ENCODE measurements at regions not wholly inside any gene's neighbourhood (a gene's known extent, or its start where the extent isn't known, plus 50 kb on each side); places are given as distances from the start of the nearest gene placed in this dataset.

DNA sequence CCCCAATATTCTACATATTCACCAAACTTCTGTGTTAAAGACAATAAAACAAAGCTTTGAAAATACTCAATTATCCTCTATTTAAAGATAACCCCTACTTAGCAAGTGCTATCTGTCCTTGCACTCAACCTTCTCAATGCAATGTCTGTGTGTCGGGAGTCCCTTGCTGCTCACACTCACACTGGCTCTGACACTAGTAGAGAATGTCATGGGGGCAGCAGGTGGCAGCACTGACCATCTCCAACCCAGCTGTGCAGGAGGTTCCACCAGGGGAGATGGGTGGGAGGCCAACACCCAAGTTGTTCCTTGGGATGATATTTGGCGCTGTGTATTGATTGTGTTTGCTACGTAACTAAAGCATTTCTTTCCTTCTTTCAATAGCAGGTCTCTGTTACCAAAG is 59.4 kb upstream of the SIMC1 start:
- no peak overlapping the region for H4K91ac ChIP-seq (ENCODE audit: insufficient read length, low read depth, low read length)
- H3K4me1 ChIP-seq (ENCODE audit: insufficient read depth, low read length) = no peaks in the 10 kb centered on the region
- Mint-ChIP-seq H3K27ac (no peak overlapping the region), H3K27me3 (ENCODE audit: low read depth) (peaks cover 83% of the 10 kb centered on the region), H3K4me3 (no peak overlapping the region), H3K36me3 (ENCODE audit: insufficient read depth in 1 of 3, low read depth in 3 of 3) (peaks cover 0 to 6% (median 5%) of the 10 kb centered on the region in 3 experiments; a peak in 4 of 7 replicates), H3K4me1 (peaks cover 3% of the 10 kb centered on the region in 2 experiments), H3K9me3 (peaks cover 6 to 8% of the 10 kb centered on the region in 2 experiments; a peak in 4 of 5 replicates)
- H2BK15ac ChIP-seq (ENCODE audit: low read depth, low read length) = no peak overlapping the region
- no peak overlapping the region for H4K8ac ChIP-seq (replicated peaks; ENCODE audit: insufficient read length, low read depth, low read length)
- no peaks in the 10 kb centered on the region for H3K79me2 ChIP-seq (ENCODE audit: insufficient read depth, low read length)
- WGBS (ENCODE audit: extremely low coverage, insufficient read length, low lambda C conversion rate) = no CpG with 5 or more reads among the region's 3 CpGs
- no peak overlapping the region for H2BK120ac ChIP-seq (ENCODE audit: low read depth, low read length, poor library complexity, severe bottlenecking)
- H3K56ac ChIP-seq (ENCODE audit: insufficient read length, low read depth, low read length) = no peak overlapping the region
- H3K4me2 ChIP-seq (ENCODE audit: insufficient read depth, insufficient read length, low read length) = no peak overlapping the region
- no peak overlapping the region for H3K9ac ChIP-seq (ENCODE audit: extremely low read depth, insufficient read length, low read length)
- H3K4ac ChIP-seq (ENCODE audit: low read depth, low read length) = no peak overlapping the region
- H2AFZ ChIP-seq (ENCODE audit: low read length) = no peak overlapping the region
- H3K27me3 ChIP-seq (ENCODE audit: insufficient read depth, low read length) = no peaks in the 10 kb centered on the region; the same call in 1 of the 2 replicates
- H3K14ac ChIP-seq (ENCODE audit: insufficient read depth, low read length) = no peak overlapping the region
- H3K79me1 ChIP-seq (ENCODE audit: insufficient read depth, low read depth, low read length, poor library complexity, severe bottlenecking) = no peaks in the 10 kb centered on the region
- H3K18ac ChIP-seq (ENCODE audit: insufficient read length, low read depth, low read length) = no peak overlapping the region
- TF ChIP-seq, protein P1, sequence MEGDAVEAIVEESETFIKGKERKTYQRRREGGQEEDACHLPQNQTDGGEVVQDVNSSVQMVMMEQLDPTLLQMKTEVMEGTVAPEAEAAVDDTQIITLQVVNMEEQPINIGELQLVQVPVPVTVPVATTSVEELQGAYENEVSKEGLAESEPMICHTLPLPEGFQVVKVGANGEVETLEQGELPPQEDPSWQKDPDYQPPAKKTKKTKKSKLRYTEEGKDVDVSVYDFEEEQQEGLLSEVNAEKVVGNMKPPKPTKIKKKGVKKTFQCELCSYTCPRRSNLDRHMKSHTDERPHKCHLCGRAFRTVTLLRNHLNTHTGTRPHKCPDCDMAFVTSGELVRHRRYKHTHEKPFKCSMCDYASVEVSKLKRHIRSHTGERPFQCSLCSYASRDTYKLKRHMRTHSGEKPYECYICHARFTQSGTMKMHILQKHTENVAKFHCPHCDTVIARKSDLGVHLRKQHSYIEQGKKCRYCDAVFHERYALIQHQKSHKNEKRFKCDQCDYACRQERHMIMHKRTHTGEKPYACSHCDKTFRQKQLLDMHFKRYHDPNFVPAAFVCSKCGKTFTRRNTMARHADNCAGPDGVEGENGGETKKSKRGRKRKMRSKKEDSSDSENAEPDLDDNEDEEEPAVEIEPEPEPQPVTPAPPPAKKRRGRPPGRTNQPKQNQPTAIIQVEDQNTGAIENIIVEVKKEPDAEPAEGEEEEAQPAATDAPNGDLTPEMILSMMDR (conservative IDR thresholded peaks at IDR 0.05) = no peak; the same call in 2 of the 3 replicates
- H3K27ac ChIP-seq (ENCODE audit: insufficient read length, low read depth, low read length) = no peak overlapping the region
- H2BK5ac ChIP-seq (ENCODE audit: insufficient read length, low read length) = no peak overlapping the region
- H4K20me1 ChIP-seq (ENCODE audit: control insufficient read depth, insufficient read depth, insufficient read length) = no peaks in the 10 kb centered on the region
- H2BK20ac ChIP-seq (ENCODE audit: low read depth, low read length, poor library complexity, severe bottlenecking) = no peak overlapping the region
- no peak overlapping the region for H3K23ac ChIP-seq (ENCODE audit: insufficient read length, low read depth, low read length)
- H3K23me2 ChIP-seq (ENCODE audit: insufficient read length, low read depth, low read length, poor library complexity, severe bottlenecking) = no peaks in the 10 kb centered on the region
- no peak overlapping the region for H4K5ac ChIP-seq (ENCODE audit: insufficient read length, low read depth, low read length)
- H2AK5ac ChIP-seq (ENCODE audit: insufficient read length, low read length) = no peak overlapping the region
- no peak overlapping the region for H2BK12ac ChIP-seq (ENCODE audit: insufficient read length, low read depth, low read length)
- no peak overlapping the region for H3T11ph ChIP-seq (ENCODE audit: low read length)
- DNase-seq = no peak
- H3K9me3 ChIP-seq (ENCODE audit: control insufficient read depth, low read depth, low read length) = no peaks in the 10 kb centered on the region

Measured in H9 (cell line).